ENCODE measurements at regions not wholly inside any gene's neighbourhood (a gene's known extent, or its start where the extent isn't known, plus 50 kb on each side); places are given as distances from the start of the nearest gene placed in this dataset.

- no peak for DNase-seq (ENCODE audit: low spot score)
Measured at GRCh38 chr13:73514208-73514607, 455.4 kb downstream of the KLF5 start.

DNA sequence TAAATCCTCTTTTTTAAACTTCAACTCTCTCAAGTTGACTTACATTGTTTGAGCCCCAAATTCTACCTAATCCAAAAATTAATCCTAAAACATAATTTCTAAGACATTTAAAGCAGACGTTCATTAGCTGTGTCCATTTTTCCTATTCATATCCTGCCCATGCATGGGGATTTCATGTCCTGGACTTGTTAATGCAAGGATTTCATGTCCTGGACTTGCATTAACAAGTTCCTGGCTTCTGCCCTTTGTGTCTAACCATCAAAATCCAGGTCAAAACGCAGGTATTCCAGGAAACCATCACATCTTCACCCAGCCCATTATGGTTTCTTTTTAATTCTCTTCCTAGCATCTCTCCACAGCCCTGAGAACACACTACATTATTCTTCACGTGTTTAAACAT lies 454.9 kb downstream of the KLF5 start:
- no peak for DNase-seq (ENCODE audit: low spot score)

DNA sequence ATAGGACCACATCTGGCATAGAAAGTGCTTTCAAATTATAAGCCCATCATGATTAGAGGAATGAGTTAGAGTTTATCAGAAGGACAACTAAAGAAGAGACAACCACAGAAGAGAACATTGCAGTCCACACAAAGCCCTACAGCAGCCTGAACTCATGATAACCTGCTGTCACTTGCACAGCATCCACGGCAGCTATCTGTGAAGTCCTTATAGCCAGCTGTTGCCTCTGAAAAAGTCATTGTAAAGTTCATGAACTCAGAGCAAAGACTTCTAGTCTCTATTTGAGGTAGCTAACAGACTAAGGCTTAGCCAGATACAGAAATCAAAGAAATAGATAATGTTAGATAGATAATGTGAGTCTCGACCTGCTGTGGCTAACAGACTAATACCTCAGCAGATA lies 450.0 kb downstream of the KLF5 start:
- DNase-seq (ENCODE audit: low spot score) = no peak

DNA sequence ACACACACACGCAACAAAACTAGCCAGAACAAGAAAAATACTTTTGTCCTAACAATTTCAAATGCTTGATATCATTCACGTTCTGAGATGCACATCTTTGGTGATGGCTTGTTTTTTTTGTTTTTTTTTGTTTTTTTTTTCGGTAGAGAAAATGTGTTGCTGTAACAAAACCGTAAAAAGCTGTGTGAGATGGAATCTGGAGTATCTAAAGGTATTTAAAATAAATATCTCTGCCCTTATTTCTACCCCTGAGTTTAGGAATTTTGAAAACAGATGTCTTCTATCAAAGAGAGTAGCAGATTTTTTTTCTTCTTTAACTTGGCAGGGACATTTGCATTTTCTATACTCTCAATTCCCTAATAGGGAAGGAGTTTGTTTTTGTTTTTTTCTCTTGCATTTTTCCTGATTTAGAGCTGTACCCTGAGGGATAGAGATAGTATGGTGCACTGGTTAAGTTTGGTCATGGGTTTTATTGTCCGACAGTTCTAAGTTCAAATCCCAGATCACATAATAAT lies 446.6 kb downstream of the KLF5 start:
- DNase-seq (ENCODE audit: low spot score) = no peak

- DNase-seq (ENCODE audit: low spot score) = no peak
Measured at GRCh38 chr13:73499695-73500094, 440.9 kb downstream of the KLF5 start.

- no peak for DNase-seq (ENCODE audit: low spot score)
Measured at GRCh38 chr13:73497430-73497829, 438.6 kb downstream of the KLF5 start.

GRCh38 chr13:73496711-73497110 lies 437.9 kb downstream of the KLF5 start:
- DNase-seq (ENCODE audit: low spot score) = no peak

- no peak for DNase-seq (ENCODE audit: low spot score)
Measured at GRCh38 chr13:73492811-73493210, 434.0 kb downstream of the KLF5 start.

DNA sequence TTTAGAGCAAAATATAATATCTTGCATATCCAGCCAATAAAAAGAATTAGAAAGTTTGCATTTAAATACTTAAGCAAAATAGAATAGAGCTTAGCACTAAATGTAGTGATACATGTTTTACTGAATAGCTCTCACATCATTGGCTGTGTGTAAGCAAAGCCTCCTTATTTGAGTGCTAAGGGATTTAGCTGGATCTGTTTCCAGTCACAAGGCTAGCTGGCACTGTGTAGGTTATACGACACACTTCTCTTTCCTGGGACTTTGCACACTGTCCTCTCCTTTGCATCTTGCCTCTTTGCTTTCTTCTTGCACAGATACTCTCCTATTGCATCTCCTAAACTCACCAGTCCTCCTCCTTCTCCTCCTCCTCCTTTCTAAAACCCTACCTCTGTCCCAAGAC lies 423.8 kb downstream of the KLF5 start:
- DNase-seq (ENCODE audit: low spot score) = no peak

GRCh38 chr13:73481886-73482445 lies 423.2 kb downstream of the KLF5 start:
- DNase-seq (ENCODE audit: low spot score) = no peak

- DNase-seq (ENCODE audit: low spot score) = no peak
Measured at GRCh38 chr13:73480779-73481559, 422.2 kb downstream of the KLF5 start.

DNA sequence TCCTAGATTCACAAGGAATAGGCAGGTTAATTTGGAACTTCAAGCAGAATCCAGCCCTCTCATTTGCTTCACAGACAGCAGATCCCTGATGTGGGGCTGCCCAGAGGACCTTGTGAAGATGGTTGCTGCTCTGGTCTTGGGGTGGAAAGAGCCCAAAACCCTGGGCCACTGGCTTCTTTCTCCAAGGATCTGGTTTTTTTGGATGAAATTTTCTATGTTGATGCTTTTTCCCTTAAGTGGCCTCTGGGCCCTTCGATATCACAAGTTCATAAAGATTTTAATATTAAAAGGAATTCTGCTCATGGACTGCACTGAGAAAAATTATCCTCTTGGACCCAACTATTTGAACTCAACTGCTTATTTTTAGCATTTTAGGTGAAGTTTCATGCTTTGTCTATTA lies 421.1 kb downstream of the KLF5 start:
- no peak for DNase-seq (ENCODE audit: low spot score)

DNA sequence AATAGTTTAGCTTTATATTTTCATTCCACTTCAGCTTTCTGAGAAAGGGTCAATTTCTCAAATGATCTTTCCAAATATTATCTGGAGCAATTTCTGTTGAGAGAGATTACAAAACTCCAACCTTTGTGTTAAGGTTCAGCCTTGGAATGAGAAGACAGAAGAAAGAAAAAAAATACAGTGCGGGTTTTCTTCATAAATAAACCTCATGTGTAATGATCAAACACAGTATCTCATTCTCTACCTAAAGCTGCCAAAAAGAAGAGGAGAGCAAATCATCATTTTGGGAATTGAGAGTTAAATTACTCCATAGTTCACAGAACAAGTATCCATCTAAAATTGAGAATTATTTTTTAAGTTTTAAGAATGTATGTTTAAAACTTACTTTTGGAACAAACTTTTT lies 420.5 kb downstream of the KLF5 start:
- no peak for DNase-seq (ENCODE audit: low spot score)

DNA sequence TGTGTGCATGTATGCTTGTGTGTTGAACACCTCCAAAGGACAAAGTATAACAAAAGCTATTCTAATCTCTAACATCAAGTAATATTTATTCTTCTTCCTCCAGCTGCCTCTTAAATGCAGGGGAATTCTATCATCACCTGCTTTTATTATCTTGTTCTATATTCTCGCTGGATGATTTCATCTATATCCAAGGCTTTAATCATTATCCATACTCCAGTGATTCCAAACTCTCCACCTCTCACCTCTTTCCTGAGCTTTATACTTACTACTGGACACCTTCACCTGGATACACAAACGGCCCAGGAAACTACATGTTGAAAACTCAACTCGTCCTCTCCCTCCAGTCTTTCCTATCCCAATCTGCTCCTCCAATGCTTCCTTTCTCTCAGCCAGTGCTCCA lies 418.6 kb downstream of the KLF5 start:
- no peak for DNase-seq (ENCODE audit: low spot score)

DNA sequence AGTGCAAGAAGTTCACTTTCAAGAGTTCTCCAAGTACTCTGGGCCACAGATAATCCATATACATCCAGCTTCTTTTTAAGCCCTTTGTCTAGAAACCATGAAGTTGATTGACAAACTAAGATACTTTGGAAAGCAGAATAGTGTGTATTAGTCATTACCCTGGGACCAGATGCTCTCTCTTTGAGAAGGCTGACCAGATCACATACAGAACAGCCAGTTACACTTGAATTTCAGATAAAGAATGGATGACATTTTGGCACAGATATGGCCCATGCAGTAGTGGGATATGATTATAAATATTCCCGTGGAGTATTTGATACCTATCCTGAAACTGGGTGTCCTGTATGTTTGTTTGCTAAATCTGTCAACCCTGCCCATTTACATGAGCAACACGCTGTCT lies 414.2 kb downstream of the KLF5 start:
- no peak for DNase-seq (ENCODE audit: low spot score)

- no peak for DNase-seq (ENCODE audit: low spot score)
Measured at GRCh38 chr13:73467125-73467524, 408.3 kb downstream of the KLF5 start.

DNA sequence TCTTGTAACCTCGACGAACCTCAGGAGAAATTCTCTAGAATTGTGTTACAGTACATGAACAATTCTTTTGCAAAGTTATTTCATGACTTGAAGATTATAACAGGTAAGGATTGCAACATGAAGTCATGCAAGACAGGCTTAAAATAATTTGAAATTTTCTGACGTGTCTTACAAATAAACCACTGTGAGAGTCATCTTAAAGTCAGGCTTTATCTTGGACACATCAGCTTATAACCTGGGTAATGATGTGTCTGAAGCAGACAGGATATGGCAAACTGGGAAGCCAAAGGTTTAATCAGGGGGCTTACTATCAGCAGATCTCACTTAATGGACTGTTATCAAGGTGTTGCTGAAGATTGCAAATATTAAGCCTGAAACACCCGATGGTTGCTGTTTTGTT lies 407.8 kb downstream of the KLF5 start:
- no peak for DNase-seq (ENCODE audit: low spot score)

- DNase-seq (ENCODE audit: low spot score) = no peak
Measured at GRCh38 chr13:73465617-73465971, 406.8 kb downstream of the KLF5 start.

GRCh38 chr13:73464758-73465616 lies 406.2 kb downstream of the KLF5 start:
- no peak for DNase-seq (ENCODE audit: low spot score)

DNA sequence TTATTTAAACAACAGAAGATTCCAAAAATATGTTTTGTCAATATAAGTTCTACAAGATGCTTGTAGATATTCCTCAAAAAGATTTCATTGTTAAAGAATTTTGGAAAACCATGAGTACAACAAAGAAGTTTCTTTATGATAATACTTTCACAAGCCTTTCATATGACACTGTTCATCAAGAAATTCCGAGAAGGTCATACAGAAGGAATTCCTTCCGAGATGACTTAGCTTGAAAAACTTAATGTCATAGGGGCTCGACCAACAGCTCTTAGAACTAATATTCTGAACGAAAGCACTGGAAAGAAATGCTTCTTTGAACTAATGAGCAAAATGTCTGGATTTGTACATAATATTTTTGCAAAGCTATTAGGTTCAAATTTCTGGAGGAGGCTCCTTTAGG lies 403.4 kb downstream of the KLF5 start:
- DNase-seq (ENCODE audit: low spot score) = no peak

DNA sequence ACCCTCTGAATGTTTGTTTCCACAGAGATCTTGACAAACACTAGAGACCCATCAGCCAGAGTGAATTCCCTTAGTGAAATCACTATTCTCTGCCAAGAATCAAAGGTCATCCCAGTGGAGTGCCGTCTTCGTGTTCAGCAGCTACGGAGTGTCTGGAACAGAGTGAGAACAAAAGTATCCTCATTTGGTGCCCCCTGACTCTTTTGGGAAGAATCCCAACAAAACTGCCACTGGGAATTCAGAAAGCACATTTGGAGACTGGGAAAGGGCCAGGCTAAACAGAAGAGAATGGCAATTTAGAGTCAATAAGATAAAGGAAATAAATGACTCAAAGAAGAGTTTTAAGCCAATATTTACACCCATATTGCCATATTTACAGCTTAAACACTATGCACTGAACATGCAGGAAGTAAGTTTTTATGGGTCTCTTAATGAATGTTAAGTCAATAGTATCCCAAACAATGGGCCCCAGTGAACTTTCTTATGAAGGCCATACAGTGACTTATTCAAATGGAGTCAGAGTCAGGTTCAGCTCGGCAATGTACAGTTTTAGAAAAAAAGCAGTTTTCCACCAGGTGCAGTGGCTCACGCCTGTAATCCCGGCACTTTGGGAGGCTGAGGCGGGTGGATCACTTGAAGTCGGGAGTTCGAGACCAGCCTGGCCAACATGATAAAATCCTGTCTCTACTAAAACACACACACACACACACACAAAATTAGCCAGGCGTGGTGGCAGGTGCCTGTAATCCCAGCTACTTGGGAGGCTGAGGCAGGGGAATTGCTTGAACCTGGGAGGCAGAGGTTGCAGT lies 392.6 kb downstream of the KLF5 start:
- DNase-seq (ENCODE audit: low spot score) = no peak

- DNase-seq (ENCODE audit: low spot score) = no peak
Measured at GRCh38 chr13:73450583-73450982, 391.8 kb downstream of the KLF5 start.

All from AG08396 (cell line).